Stimulated activated CD8-positive, alpha-beta memory T cell treated with anti-CD3 and anti-CD28 coated beads, Interleukin-7, amount 100 ng/mL, for 24 hours (primary cell): ENCODE measurements at regions not wholly inside any gene's neighbourhood (a gene's known extent, or its start where the extent isn't known, plus 50 kb on each side); places are given as distances from the start of the nearest gene placed in this dataset.
"Not testable (repeated sequence)": the region's sequence is repeated elsewhere in the genome, so short reads cannot be mapped to it uniquely, and the experiment has no call there.

Experiments
- DNase-seq: peaks from one replicate; pipeline ENCODE4 v3.0.0-alpha.2; 2020; ENCODE audit warnings: low read depth

GRCh38 chr10:45118929-45119328 lies 118.2 kb downstream of the ZNF22 start:
- DNase-seq, result no peak

- not testable (repeated sequence) for DNase-seq
Measured at GRCh38 chr10:45122180-45122860, 121.6 kb downstream of the ZNF22 start.

- no peak for DNase-seq
Measured at GRCh38 chr10:45135443-45136198, 134.9 kb downstream of the ZNF22 start.

- DNase-seq, result no peak
Measured at GRCh38 chr10:45136256-45136655, 135.5 kb downstream of the ZNF22 start.

GRCh38 chr10:45144326-45145070 lies 143.8 kb downstream of the ZNF22 start:
- DNase-seq, result no peak

GRCh38 chr10:45145143-45145542 lies 144.4 kb downstream of the ZNF22 start:
- DNase-seq, result not testable (repeated sequence)

- DNase-seq, result no peak
Measured at GRCh38 chr10:45147000-45147399, 146.3 kb downstream of the ZNF22 start.

GRCh38 chr10:45150997-45151396 lies 150.3 kb downstream of the ZNF22 start:
- no peak for DNase-seq

GRCh38 chr10:45151467-45152214 lies 150.9 kb downstream of the ZNF22 start:
- DNase-seq, result no peak

- DNase-seq, result no peak
Measured at GRCh38 chr10:45152726-45153125, 152.0 kb downstream of the ZNF22 start.

- no peak for DNase-seq
Measured at GRCh38 chr10:45154502-45154901, 153.8 kb downstream of the ZNF22 start.

GRCh38 chr10:45155784-45156183 lies 155.1 kb downstream of the ZNF22 start:
- no peak for DNase-seq

- DNase-seq, result no peak
Measured at GRCh38 chr10:45160271-45160670, 155.1 kb downstream of the OR13A1 start.

- DNase-seq, result no peak
Measured at GRCh38 chr10:45163315-45163975, 152.0 kb downstream of the OR13A1 start.

GRCh38 chr10:45175520-45176118 lies 139.8 kb downstream of the OR13A1 start:
- DNase-seq, result not testable (repeated sequence)

- DNase-seq, result no peak
Measured at GRCh38 chr10:45179691-45180090, 135.7 kb downstream of the OR13A1 start.

- no peak for DNase-seq
Measured at GRCh38 chr10:45180507-45180906, 134.9 kb downstream of the OR13A1 start.

- DNase-seq, result no peak
Measured at GRCh38 chr10:45180946-45181875, 134.2 kb downstream of the OR13A1 start.

- no peak for DNase-seq
Measured at GRCh38 chr10:45183174-45183573, 132.2 kb downstream of the OR13A1 start.
